ENCODE measurements at regions not wholly inside any gene's neighbourhood (a gene's known extent, or its start where the extent isn't known, plus 50 kb on each side); places are given as distances from the start of the nearest gene placed in this dataset.
"Not testable (repeated sequence)": the region's sequence is repeated elsewhere in the genome, so short reads cannot be mapped to it uniquely, and the experiment has no call there.

DNA sequence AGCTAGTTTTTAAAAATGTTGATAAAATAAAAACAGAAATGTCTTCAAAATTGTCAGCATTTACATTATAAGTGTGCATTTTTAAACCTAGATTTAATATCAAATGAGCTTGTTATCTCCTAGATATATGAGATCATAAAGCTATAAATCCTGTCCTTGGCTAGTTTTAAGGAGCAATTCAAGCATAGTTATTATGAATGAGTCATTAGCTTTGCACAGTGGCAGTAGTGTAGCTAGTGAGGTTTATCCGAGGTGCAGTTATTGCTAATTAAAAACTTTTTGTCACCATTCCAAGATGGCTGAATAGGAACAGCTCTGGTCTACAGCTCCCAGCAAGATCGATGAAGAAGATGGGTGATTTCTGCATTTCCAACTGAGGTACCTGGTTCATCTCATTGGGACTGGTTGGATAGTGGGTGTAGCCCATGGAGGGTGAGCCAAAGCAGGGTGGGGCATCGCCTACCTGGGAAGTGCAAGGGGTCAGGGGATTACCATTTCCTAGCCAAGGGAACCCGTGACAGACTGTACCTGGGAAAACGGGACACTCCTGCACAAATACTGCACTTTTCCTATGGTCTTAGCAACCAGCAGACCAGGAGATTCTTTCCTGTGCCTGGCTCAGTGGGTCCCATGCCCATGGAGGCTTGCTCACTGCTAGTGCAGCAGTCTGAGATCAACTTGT, 108.8 kb upstream of the SYNCRIP start:
- TF ChIP-seq, protein P1, sequence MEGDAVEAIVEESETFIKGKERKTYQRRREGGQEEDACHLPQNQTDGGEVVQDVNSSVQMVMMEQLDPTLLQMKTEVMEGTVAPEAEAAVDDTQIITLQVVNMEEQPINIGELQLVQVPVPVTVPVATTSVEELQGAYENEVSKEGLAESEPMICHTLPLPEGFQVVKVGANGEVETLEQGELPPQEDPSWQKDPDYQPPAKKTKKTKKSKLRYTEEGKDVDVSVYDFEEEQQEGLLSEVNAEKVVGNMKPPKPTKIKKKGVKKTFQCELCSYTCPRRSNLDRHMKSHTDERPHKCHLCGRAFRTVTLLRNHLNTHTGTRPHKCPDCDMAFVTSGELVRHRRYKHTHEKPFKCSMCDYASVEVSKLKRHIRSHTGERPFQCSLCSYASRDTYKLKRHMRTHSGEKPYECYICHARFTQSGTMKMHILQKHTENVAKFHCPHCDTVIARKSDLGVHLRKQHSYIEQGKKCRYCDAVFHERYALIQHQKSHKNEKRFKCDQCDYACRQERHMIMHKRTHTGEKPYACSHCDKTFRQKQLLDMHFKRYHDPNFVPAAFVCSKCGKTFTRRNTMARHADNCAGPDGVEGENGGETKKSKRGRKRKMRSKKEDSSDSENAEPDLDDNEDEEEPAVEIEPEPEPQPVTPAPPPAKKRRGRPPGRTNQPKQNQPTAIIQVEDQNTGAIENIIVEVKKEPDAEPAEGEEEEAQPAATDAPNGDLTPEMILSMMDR (IDR thresholded peaks at IDR 0.05; ENCODE audit: extremely low read depth, missing control alignments) = no peak
- DNase-seq (ENCODE audit: low spot score) = no peak

DNA sequence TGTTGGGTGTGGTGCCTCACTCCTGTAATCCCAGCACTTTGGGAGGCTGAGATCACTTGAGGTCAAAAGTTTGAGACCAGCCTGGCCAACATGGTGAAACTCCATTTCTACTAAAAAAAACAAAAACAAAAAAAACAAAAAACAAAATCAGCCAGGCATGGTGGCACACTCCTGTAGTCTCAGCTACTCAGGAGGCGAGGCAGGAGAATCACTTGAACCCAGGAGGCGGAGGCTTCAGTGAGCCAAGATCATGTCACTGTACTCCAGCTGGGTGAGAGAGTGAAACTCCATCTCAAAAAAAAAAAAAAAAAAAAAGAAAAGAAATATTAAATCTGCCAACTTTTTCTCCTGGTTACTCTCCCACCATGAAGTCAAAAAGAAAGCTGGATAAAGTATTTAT, 107.5 kb upstream of the SYNCRIP start:
- DNase-seq (ENCODE audit: low spot score) = not testable (repeated sequence)

DNA sequence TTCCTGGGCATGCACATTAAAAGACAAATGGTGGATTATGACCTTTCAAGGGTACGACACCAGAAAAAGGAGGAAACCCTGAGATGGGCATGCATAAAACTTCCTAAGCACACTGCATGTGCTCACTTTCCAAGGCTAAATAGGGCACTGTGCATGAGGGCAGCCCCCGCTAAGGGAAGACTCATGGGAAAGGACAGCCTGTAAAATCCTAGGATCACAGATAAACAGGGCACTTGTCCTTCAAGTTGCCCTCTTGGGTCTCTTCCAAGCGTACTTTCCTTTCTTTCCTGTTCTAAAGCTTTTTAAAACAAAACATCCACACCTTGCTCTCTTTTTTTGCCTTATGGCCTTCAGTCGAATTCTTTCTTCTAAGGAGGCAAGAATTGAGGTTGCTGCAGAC, 106.5 kb upstream of the SYNCRIP start:
- no peak for DNase-seq (ENCODE audit: low spot score)
- TF ChIP-seq, protein P1 (IDR thresholded peaks at IDR 0.05; ENCODE audit: extremely low read depth, missing control alignments) = no peak

DNA sequence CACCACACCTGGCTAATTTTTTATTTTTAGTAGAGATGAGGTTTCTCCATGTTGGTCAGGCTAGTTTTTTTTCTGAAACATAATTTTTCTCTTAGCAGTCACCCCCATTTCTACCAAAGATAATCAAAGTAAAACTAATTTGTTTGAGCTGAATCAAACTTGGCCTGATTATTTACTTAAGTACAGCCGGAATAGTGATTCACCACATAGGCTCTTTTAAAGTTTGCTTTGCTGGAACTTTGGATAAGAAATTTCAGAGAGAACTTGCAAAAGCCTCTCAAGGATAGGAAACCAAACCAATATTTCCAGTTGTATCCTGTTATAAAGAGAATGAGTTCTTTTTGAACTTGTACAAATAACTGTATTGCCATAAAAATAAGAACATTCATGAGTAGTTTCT, 105.0 kb upstream of the SYNCRIP start:
- no peak for DNase-seq (ENCODE audit: low spot score)

DNA sequence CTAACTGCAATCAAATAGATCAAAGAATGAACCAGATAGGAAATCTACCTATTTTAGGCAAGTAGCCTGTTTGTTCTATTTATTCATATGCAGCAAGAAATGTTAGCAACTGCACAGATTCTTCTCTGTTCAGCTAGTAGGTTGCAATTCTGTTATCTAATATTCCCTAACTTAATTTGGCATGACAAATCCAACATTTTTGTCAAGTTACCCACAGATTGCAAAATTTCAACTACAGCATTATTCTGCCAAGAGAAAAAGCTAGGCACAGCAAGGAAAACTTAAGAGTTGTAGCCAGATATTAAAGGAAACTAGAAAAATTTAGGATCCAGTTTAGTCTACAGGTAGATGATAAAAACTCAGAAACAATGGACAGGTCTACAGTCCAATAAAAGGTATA, 104.4 kb upstream of the SYNCRIP start:
- no peak for DNase-seq (ENCODE audit: low spot score)
- TF ChIP-seq, protein P1 (IDR thresholded peaks at IDR 0.05; ENCODE audit: extremely low read depth, missing control alignments) = no peak

More for the DNA sequence above, 105.0 kb upstream of the SYNCRIP start:
- TF ChIP-seq, protein P1 (IDR thresholded peaks at IDR 0.05; ENCODE audit: extremely low read depth, missing control alignments) = no peak

DNA sequence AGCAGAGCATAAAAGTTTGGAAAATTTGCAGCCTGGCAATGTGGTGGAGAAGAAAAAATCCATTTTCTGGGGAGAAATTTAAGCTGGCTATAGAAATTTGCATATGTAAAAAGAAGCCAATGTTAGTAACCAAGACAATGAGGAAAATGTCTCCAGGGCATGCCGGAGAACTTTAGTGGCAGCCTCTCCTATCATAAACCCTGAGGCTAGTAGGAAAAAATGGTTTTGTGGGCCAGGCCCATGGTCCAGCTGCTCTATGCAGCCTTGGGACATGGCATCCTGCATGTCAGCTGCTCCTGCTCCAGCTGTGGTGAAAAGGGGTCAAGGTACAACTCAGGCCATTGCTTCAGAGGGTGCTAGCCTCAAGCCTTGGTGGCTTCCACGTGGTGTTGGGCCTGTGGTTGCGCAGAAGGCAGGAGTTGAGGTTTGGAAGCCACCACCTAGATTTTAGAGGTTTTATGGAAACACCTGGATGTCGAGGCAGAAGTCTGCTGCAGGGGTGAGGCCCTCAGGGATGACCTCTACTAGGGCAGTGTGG, 101.8 kb upstream of the SYNCRIP start:
- DNase-seq (ENCODE audit: low spot score) = no peak
- TF ChIP-seq, protein P1 (IDR thresholded peaks at IDR 0.05; ENCODE audit: extremely low read depth, missing control alignments) = no peak

DNA sequence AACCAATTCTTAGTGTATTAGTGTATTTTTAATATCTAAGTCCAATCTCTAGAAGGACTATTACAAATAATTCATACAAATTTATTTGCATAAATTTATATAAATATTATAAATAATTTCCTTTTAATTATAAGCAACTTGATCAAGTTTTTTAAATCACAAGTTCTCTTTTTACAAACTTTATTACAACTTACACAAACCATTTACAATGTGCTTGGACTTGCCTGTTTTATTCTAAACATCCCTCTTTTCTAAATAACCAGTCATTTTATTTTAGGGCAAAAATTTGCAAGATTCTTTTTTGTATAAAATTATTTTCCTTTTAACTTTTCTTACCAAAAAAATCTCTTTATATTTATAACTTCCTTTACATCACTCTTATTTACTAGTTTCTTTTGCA, 83.5 kb upstream of the SYNCRIP start:
- no peak for DNase-seq (ENCODE audit: low spot score)
- TF ChIP-seq, protein P1 (IDR thresholded peaks at IDR 0.05; ENCODE audit: extremely low read depth, missing control alignments) = no peak

DNA sequence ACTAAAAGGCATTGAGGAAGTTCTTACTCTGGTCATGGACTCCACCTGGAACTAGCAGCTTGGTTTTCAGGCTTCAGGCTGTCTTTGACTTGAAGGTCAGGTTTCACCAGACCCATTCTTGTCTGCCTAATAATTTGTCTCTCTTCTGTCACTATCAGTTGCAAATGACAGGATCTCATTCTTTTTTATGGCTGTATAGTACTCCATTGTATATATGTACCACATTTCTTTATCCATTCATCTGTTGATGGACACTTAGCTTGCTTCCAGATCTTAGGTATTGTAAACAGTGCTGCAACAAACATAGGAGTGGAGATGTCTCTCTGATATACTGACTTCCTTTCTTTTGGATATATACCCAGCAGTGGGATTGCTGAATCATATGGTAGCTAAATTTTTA, 73.1 kb upstream of the SYNCRIP start:
- DNase-seq (ENCODE audit: low spot score) = no peak
- TF ChIP-seq, protein P1 (IDR thresholded peaks at IDR 0.05; ENCODE audit: extremely low read depth, missing control alignments) = no peak

Measured in GM20000 (cell line).